Lung (tissue), 11 donors: ENCODE measurements at regions not wholly inside any gene's neighbourhood (a gene's known extent, or its start where the extent isn't known, plus 50 kb on each side); places are given as distances from the start of the nearest gene placed in this dataset.
A peak's percentile ranks its signal among the peaks of the same experiment; 100 is the strongest.

Experiments used
- ATAC-seq: fragments of 200-7000 bp; cut with Tn5 transposase; one replicate; pipeline ENCODE4 v1.9.1; 2020; ENCODE audit warnings: moderate number of reproducible peaks; ENCODE audit not compliant: insufficient read depth, low FRiP score
- DNase-seq, 3 donors: peaks; one replicate each; pipeline ENCODE4 v3.0.0-alpha.2; 2013 to 2017
- H3K27ac ChIP-seq, 2 donors: one replicate each; pipeline ENCODE4 v1.5.1; 2013; ENCODE audit warnings: mild to moderate bottlenecking in 2 of 2, moderate library complexity in 2 of 2, control low read depth in 1 of 2, inconsistent platforms in 1 of 2, low read depth in 1 of 2, low read length in 1 of 2
- H3K27me3 ChIP-seq, 3 donors: one replicate each; pipeline ENCODE4 v1.5.1; 2013; ENCODE audit warnings: low read length in 2 of 3; ENCODE audit not compliant: control insufficient read depth in 3 of 3, insufficient read depth in 3 of 3
- H3K36me3 ChIP-seq, 4 donors: one replicate each; pipeline ENCODE4 v1.5.1; 2013; ENCODE audit warnings: low read length in 4 of 4, mild to moderate bottlenecking in 1 of 4, moderate library complexity in 1 of 4; ENCODE audit not compliant: control insufficient read depth in 4 of 4, insufficient read depth in 4 of 4
- H3K4me1 ChIP-seq, 5 donors: one replicate each; pipeline ENCODE4 v1.5.1; 2013; ENCODE audit warnings: low read length in 5 of 5, mild to moderate bottlenecking in 2 of 5, moderate library complexity in 1 of 5; ENCODE audit not compliant: control insufficient read depth in 5 of 5, insufficient read depth in 5 of 5
- H3K4me3 ChIP-seq: one replicate; pipeline ENCODE4 v1.5.1; 2013; ENCODE audit warnings: mild to moderate bottlenecking, control low read depth, moderate library complexity
- H3K9ac ChIP-seq, 2 donors: one replicate each; pipeline ENCODE4 v1.5.1; 2013; ENCODE audit warnings: low read length in 2 of 2, control low read depth in 1 of 2; ENCODE audit not compliant: insufficient read depth in 1 of 2
- H3K9me3 ChIP-seq, 4 donors: one replicate each; pipeline ENCODE4 v1.5.1; 2013; ENCODE audit warnings: low read length in 3 of 4, mild to moderate bottlenecking in 1 of 4, moderate library complexity in 1 of 4; ENCODE audit not compliant: control insufficient read depth in 4 of 4, insufficient read depth in 3 of 4
- CTCF ChIP-seq: IDR thresholded peaks from 2 replicates; pipeline ENCODE4 v1.5.1; 2012; ENCODE audit warnings: mild to moderate bottlenecking; ENCODE audit errors: control extremely low read depth, extremely low read depth
- WGBS, 2 donors: extraction: QIAGEN DNeasy Blood & Tissue Kit; methylation state at CpG; one replicate each; pipeline ENCODE4 v1.1.7; 2013; 5-methylcytosine and 5-hydroxymethylcytosine counted together
- donor health status: control.
- donor health status: control.
- donor health status: Bipolar disorder and iron deficiency.
- donor health status: healthy.
- donor health status: DM: yes; HTN: yes; CAD: no.

GRCh38 chr4:13678186-13678924 is 50.8 kb upstream of the BOD1L1 start:
- DNase-seq, result no peak
- peaks cover 0 to 6% (median 0%) of the 10 kb centered on the region in 4 donors for H3K9me3 ChIP-seq
- no peaks in the 10 kb centered on the region for H3K36me3 ChIP-seq
- no peak overlapping the region for H3K9ac ChIP-seq
- ATAC-seq, result no peak
- no peak overlapping the region for H3K27ac ChIP-seq
- no peak for TF ChIP-seq CTCF
- 94 to 96% methylated on average over 3 of the region's 3 CpGs for WGBS, 2 donors
- no peaks in the 10 kb centered on the region for H3K27me3 ChIP-seq
- no peak overlapping the region for H3K4me3 ChIP-seq
- H3K4me1 ChIP-seq, result no peaks in the 10 kb centered on the region

DNA sequence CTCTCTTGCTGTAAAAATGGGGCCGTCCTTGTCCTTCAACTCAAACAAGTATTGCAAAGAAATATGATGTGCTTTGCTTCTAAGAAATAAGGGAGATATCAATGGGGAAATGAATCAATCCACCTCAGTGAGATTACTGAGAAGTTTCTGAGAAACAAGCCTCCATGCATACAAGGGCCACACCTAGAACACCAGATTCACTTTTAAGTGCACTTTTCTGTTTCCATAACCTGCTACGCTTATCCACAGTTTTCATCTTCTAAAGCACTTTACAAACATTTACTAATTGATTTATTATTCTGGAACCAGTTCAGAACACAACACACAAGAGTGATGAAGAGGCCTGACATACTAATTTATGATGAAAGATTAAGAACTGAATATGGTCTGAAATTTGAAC is 54.0 kb upstream of the BOD1L1 start:
- ATAC-seq, result no peak
- Histone ChIP-seq H3K4me1 (no peaks in the 10 kb centered on the region), H3K27me3 (no peaks in the 10 kb centered on the region), H3K27ac (no peak overlapping the region), H3K9ac (no peak overlapping the region), H3K9me3 (peaks cover 0 to 6% (median 0%) of the 10 kb centered on the region in 4 donors), H3K4me3 (no peak overlapping the region), H3K36me3 (no peaks in the 10 kb centered on the region)
- WGBS, 2 donors, result 86 to 94% methylated on average over 2 of the region's 2 CpGs
- no peak for TF ChIP-seq CTCF
- no peak for DNase-seq

GRCh38 chr4:13694256-13694655 is 66.7 kb upstream of the BOD1L1 start:
- no peaks in the 10 kb centered on the region for H3K4me1 ChIP-seq
- DNase-seq (no peak), ATAC-seq (no peak)
- no peaks in the 10 kb centered on the region for H3K36me3 ChIP-seq
- no peaks in the 10 kb centered on the region for H3K9me3 ChIP-seq
- 73% methylated on average over 1 of the region's 1 CpG for WGBS, 2 donors
- TF ChIP-seq CTCF, result no peak
- peak overlapping the region in 1 of 2 donors; percentile 76 for H3K27ac ChIP-seq
- H3K27me3 ChIP-seq, result no peaks in the 10 kb centered on the region
- no peak overlapping the region for H3K9ac ChIP-seq
- H3K4me3 ChIP-seq, result no peak overlapping the region

GRCh38 chr4:13698296-13698695 is 70.8 kb upstream of the BOD1L1 start:
- Histone ChIP-seq H3K27me3 (no peaks in the 10 kb centered on the region), H3K9ac (no peak overlapping the region), H3K4me1 (peaks cover 0 to 2% (median 0%) of the 10 kb centered on the region in 5 donors), H3K36me3 (no peaks in the 10 kb centered on the region), H3K9me3 (no peaks in the 10 kb centered on the region), H3K4me3 (no peak overlapping the region), H3K27ac (no peak overlapping the region)
- WGBS, 2 donors, result 92 to 95% methylated on average over 2 of the region's 2 CpGs
- DNase-seq (no peak), ATAC-seq (no peak)
- TF ChIP-seq CTCF, result no peak
